SU-DHL-6 (cell line): ENCODE measurements at regions not wholly inside any gene's neighbourhood (a gene's known extent, or its start where the extent isn't known, plus 50 kb on each side); places are given as distances from the start of the nearest gene placed in this dataset.
"Not testable (repeated sequence)": the region's sequence is repeated elsewhere in the genome, so short reads cannot be mapped to it uniquely, and the experiment has no call there.

ENCODE experiments used
- H2AFZ ChIP-seq: fragments of 200-600 bp; sonication (generic); 2 replicates; pipeline ENCODE4 v1.6.1; 2014; ENCODE audit warnings: low read depth, mild to moderate bottlenecking, moderate library complexity, mixed read lengths, antibody characterized with exemption, low read length; ENCODE audit not compliant: severe bottlenecking
- H3F3A ChIP-seq: fragments of 200-600 bp; shearing (Covaris generic); 2 replicates; pipeline ENCODE4 v1.6.0; 2016; ENCODE audit warnings: antibody characterized with exemption, mild to moderate bottlenecking; ENCODE audit not compliant: insufficient read depth
- H3K27ac ChIP-seq: fragments of 200-600 bp; sonication (generic); 2 replicates; pipeline ENCODE4 v1.5.1; 2016; ENCODE audit warnings: low read depth, mild to moderate bottlenecking, low read length, moderate library complexity, mixed read lengths
- H3K27me3 ChIP-seq: fragments of 200-600 bp; sonication (generic), shearing (Covaris generic); 2 replicates; pipeline ENCODE4 v1.6.0; 2014; ENCODE audit warnings: mild to moderate bottlenecking, low read length
- H3K36me3 ChIP-seq: fragments of 200-600 bp; sonication (generic); 2 replicates; pipeline ENCODE4 v1.6.1; 2014; ENCODE audit warnings: mild to moderate bottlenecking, low read length, mixed read lengths
- H3K4me2 ChIP-seq: fragments of 300-600, 200-600 bp; shearing (Covaris generic), sonication (generic); 2 replicates; pipeline ENCODE4 v1.6.0; 2014; ENCODE audit warnings: low read length, low read depth, mild to moderate bottlenecking; ENCODE audit not compliant: poor library complexity, severe bottlenecking
- H3K4me3 ChIP-seq: fragments of 200-600 bp; sonication (generic); 2 replicates; pipeline ENCODE4 v1.5.1; 2014; ENCODE audit warnings: antibody characterized with exemption, low read length, mild to moderate bottlenecking, mixed read lengths; ENCODE audit not compliant: insufficient read depth, poor library complexity, severe bottlenecking
- H3K79me2 ChIP-seq: fragments of 200-600 bp; sonication (generic); 2 replicates; pipeline ENCODE4 v1.6.1; 2014; ENCODE audit warnings: mild to moderate bottlenecking, low read length, moderate library complexity; ENCODE audit not compliant: insufficient read depth
- H3K9ac ChIP-seq: fragments of 200-600 bp; sonication (generic); 2 replicates; pipeline ENCODE4 v1.7.0; 2014; ENCODE audit warnings: mild to moderate bottlenecking, low read length
- H3K9me2 ChIP-seq: fragments of 200-600 bp; sonication (generic); replicated peaks from 2 replicates; pipeline ENCODE4 v1.6.1; 2014; ENCODE audit warnings: low read length; ENCODE audit not compliant: insufficient read depth
- H3K9me3 ChIP-seq: fragments of 200-600 bp; sonication (generic); 2 replicates; pipeline ENCODE4 v1.6.1; 2014; ENCODE audit warnings: low read length, mixed read lengths; ENCODE audit not compliant: insufficient read depth
- H4K20me1 ChIP-seq: fragments of 200-600 bp; sonication (generic); 2 replicates; pipeline ENCODE4 v1.6.1; 2014; ENCODE audit warnings: low read depth, mild to moderate bottlenecking, antibody characterized with exemption, low read length, moderate library complexity, mixed read lengths
- EZH2phosphoT487 ChIP-seq: fragments of 200-600 bp; sonication (generic), shearing (Covaris generic); conservative IDR thresholded peaks from 2 replicates; pipeline ENCODE4 v1.6.1; 2018; ENCODE audit warnings: mild to moderate bottlenecking, antibody characterized with exemption, low read length, moderate library complexity, mixed read lengths
- TF ChIP-seq, protein P1 (sequence below): fragments of 200-600 bp; sonication (generic); IDR thresholded peaks from one replicate; pipeline ENCODE4 v1.5.1; 2017; ENCODE audit warnings: antibody characterized with exemption, mild to moderate bottlenecking, low read length, moderate library complexity; ENCODE audit not compliant: insufficient read depth, poor library complexity, severe bottlenecking

DNA sequence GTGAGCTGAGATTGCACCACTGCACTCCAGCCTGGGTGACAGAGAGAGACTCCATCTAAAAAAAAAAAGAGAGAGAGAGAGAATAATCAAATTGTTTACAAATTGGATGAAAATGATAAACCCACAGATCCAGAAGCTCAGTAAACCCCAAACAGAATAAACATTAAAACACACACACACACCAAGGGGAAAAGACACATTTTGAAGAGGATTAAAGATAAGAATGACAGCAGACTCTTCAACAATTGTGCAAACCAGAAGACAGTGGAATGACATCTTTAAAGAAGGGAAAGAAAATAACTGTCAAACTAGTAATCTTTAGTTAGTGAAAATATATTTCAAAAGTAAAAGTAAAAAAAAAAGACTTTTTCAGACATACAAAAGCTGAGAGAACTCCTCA is 64.4 kb upstream of the RPL38 start:
- TF ChIP-seq, protein P1, sequence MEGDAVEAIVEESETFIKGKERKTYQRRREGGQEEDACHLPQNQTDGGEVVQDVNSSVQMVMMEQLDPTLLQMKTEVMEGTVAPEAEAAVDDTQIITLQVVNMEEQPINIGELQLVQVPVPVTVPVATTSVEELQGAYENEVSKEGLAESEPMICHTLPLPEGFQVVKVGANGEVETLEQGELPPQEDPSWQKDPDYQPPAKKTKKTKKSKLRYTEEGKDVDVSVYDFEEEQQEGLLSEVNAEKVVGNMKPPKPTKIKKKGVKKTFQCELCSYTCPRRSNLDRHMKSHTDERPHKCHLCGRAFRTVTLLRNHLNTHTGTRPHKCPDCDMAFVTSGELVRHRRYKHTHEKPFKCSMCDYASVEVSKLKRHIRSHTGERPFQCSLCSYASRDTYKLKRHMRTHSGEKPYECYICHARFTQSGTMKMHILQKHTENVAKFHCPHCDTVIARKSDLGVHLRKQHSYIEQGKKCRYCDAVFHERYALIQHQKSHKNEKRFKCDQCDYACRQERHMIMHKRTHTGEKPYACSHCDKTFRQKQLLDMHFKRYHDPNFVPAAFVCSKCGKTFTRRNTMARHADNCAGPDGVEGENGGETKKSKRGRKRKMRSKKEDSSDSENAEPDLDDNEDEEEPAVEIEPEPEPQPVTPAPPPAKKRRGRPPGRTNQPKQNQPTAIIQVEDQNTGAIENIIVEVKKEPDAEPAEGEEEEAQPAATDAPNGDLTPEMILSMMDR: no peak
- no peak for TF ChIP-seq EZH2phosphoT487

DNA sequence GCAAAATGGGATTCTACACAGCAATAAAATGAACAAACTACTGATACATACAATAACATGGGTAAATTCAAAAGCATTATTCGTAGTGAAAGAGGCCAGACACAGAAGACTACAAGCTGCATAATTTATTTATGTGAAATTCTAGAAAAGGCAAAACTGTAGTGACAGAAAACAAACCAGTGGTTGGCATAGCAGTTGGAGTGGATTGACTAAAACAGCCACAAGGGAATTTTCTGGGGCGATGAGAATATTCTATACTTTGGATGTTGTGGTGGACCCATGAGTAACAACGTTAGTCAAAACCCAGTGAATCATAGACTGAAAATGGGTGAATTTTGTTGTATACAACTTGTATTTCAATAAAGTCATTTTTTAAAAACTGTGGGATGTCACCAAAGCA is 63.2 kb upstream of the RPL38 start:
- peaks cover 23% of the 10 kb centered on the region; the same call in 1 of the 2 replicates for H3K9me3 ChIP-seq
- H3F3A ChIP-seq: no peaks in the 10 kb centered on the region
- H3K27ac ChIP-seq: no peak overlapping the region
- no peaks in the 10 kb centered on the region for H3K79me2 ChIP-seq
- no peak overlapping the region for H3K4me3 ChIP-seq
- H3K27me3 ChIP-seq: no peaks in the 10 kb centered on the region
- H2AFZ ChIP-seq: no peak overlapping the region
- H3K36me3 ChIP-seq: peaks cover 2% of the 10 kb centered on the region; the same call in 1 of the 2 replicates
- no peak overlapping the region for H3K9ac ChIP-seq
- no peaks in the 10 kb centered on the region for H4K20me1 ChIP-seq
- TF ChIP-seq, protein P1: no peak
- TF ChIP-seq EZH2phosphoT487: no peak
- H3K9me2 ChIP-seq: no peaks in the 10 kb centered on the region
- no peak overlapping the region for H3K4me2 ChIP-seq

More for the DNA sequence above, 64.4 kb upstream of the RPL38 start:
- Histone ChIP-seq H3K9me3 (peaks cover 23% of the 10 kb centered on the region; the same call in 1 of the 2 replicates), H4K20me1 (no peaks in the 10 kb centered on the region), H3K4me2 (no peak overlapping the region), H3F3A (no peaks in the 10 kb centered on the region), H3K27ac (no peak overlapping the region), H3K4me3 (no peak overlapping the region), H3K79me2 (no peaks in the 10 kb centered on the region), H3K27me3 (no peaks in the 10 kb centered on the region), H2AFZ (no peak overlapping the region), H3K9ac (no peak overlapping the region), H3K36me3 (peaks cover 2% of the 10 kb centered on the region; the same call in 1 of the 2 replicates), H3K9me2 (no peaks in the 10 kb centered on the region)

DNA sequence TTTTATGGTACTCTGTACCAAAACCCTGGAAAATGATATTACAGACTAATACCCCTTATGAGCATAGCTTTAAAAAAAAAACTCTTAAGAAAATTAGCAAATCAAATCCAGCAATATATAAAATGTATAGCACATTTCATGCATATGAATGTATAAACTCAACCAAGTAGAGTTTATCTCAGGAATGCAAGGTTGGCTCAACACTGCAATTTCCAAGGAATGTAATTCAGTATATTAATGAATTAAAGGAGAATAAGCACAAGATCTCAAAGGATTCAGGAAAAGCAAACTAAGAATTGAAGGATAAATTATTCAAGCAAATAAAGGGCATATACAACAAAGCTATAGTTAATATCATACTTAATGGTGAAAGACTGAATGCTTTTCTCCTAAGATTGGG is 61.9 kb upstream of the RPL38 start:
- Histone ChIP-seq H3K36me3 (peaks cover 2% of the 10 kb centered on the region; the same call in 1 of the 2 replicates), H3K9me3 (peaks cover 23% of the 10 kb centered on the region; the same call in 1 of the 2 replicates)

DNA sequence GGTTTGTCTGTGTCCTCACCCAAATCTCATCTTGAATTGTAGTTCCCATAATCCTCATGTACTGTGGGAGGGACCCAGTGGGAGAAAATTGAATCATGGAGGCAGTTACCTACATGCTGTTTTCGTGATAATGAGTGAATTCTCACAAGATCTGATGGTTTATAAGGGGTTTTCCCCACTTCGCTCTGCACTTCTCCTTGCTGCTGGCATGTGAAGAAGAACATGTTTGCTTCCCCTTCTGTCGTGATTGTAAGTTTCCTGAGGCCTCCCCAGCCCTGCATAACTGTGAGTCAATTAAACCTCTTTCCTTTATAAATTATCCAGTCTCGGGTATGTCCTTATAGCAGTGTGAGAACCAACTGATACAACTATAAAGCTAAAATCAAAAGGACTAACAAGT is 60.2 kb upstream of the RPL38 start:
- H3K9me2 ChIP-seq, H3K36me3 ChIP-seq, H3K4me3 ChIP-seq, H3K4me2 ChIP-seq, H4K20me1 ChIP-seq, H2AFZ ChIP-seq, H3K9ac ChIP-seq, H3K27ac ChIP-seq, H3F3A ChIP-seq, H3K79me2 ChIP-seq, H3K27me3 ChIP-seq: not testable (repeated sequence)
- peaks cover 23% of the 10 kb centered on the region; the same call in 1 of the 2 replicates for H3K9me3 ChIP-seq

More for the DNA sequence above, 61.9 kb upstream of the RPL38 start:
- Histone ChIP-seq H3K4me3 (no peak overlapping the region), H3K4me2 (no peak overlapping the region), H3F3A (no peaks in the 10 kb centered on the region), H4K20me1 (no peaks in the 10 kb centered on the region), H3K79me2 (no peaks in the 10 kb centered on the region), H3K27ac (no peak overlapping the region), H2AFZ (no peak overlapping the region), H3K27me3 (no peaks in the 10 kb centered on the region), H3K9ac (no peak overlapping the region), H3K9me2 (no peaks in the 10 kb centered on the region)
- TF ChIP-seq EZH2phosphoT487: no peak
- TF ChIP-seq, protein P1: no peak
